ENCODE measurements at regions not wholly inside any gene's neighbourhood (a gene's known extent, or its start where the extent isn't known, plus 50 kb on each side); places are given as distances from the start of the nearest gene placed in this dataset.
A peak's percentile ranks its signal among the peaks of the same experiment; 100 is the strongest.
"Not testable (repeated sequence)": the region's sequence is repeated elsewhere in the genome, so short reads cannot be mapped to it uniquely, and the experiment has no call there.

- no peak for DNase-seq (ENCODE audit: low read depth, low spot score)
These were observed 91.4 kb upstream of the NAMPT start for GRCh38 chr7:106376026-106376799.

GRCh38 chr7:106375499-106375898, 90.7 kb upstream of the NAMPT start:
- DNase-seq (ENCODE audit: low read depth, low spot score): no peak

DNA sequence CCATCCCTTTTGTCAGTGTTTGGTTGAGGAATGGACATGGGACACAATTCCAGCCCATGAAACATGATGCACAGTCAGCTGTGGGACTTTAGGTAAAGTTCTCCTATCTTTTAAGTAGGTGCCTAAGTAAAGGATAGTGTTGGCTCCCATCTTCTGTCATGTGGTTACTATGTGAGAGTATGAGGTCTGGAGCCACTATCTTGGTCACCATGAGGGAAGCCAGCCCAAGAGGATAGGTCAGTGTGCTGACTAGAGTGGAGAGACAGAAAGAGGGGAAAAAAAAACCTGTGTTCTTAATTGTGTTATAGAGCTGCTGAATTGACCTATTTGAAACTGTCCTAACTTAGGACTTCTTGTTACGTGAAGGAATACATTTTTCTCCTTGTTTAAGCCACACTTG, 89.7 kb upstream of the NAMPT start:
- DNase-seq (ENCODE audit: low read depth, low spot score): no peak

- no peak for DNase-seq (ENCODE audit: low read depth, low spot score)
These were observed 88.0 kb upstream of the NAMPT start for GRCh38 chr7:106372595-106373318.

DNA sequence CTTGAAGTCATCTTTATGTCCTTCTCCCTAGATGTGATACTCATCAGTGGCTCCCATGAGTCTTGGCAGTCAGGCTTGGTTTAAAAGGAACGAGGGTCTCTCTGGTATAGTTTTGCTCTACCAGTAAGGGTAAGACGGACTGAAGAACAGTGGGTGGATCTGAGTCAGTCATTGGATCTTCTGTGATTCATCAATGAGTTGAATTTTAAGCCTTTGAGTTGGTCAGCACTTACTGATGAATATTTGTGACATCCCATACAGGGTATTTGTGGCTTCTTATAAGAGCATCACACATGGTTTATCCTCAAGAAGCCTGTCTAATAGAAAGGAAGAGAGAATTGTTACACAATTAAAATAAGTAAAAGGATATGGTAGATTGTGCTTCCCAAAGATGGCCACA, 87.3 kb upstream of the NAMPT start:
- DNase-seq (ENCODE audit: low read depth, low spot score): no peak

DNA sequence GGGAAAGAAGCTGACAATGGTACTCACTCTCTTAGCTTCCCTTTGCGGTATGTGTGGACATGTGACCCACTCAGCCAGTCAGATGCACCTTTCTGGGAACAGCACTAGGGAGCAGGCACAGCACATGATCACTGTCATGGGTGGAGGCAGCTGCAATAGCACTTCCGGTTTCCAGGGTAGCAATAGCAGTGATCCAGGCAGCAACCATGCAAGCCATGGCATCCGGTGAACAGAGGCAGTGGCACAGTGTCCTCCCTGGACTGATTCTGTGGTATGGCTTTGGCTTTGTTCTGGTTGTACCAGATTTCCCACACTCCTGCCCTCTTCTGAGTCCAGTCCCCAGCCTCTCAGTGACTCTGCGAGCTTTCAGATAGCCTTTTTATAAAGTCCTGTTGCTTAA, 86.8 kb upstream of the NAMPT start:
- DNase-seq (ENCODE audit: low read depth, low spot score): no peak

DNA sequence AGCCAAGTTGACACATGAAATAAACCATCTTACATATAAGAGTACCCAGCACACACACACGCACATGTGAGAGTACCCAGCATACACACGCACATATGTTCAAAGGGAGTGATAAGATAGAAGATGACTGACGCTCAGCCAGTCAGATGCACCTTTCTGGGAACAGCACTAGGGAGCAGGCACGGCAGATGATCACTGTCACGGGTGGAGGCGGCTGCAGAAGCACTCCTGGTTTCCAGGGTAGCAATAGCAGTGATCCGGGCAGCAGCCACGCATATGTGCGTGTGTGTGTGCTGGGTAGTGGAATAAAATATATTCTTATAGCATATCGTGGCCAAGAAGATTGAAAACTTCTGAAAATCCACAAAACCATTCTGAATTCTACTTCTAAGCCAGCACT, 85.8 kb upstream of the NAMPT start:
- DNase-seq (ENCODE audit: low read depth, low spot score): no peak

GRCh38 chr7:106369816-106370215, 85.0 kb upstream of the NAMPT start:
- no peak for DNase-seq (ENCODE audit: low read depth, low spot score)

DNA sequence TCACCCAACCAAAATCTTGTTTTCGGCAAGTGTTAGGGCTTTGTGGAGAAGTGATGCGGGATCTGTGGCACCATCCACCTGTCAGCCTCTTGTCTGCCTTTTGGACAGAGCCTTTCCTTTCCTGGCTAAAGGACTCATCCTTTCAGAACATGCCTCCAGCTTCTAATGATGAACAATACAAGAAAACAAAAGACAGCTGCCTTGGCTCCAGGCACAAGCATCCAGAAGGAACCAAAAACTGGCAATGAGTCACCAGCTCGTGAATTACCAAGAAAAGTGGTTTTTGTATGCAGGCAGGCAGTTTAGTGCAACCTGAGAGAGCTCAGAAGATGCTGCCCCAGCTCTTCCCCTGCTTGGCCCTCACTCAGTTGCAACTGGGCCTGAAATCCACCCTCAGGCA, 84.6 kb upstream of the NAMPT start:
- DNase-seq (ENCODE audit: low read depth, low spot score): peak; percentile 6

DNA sequence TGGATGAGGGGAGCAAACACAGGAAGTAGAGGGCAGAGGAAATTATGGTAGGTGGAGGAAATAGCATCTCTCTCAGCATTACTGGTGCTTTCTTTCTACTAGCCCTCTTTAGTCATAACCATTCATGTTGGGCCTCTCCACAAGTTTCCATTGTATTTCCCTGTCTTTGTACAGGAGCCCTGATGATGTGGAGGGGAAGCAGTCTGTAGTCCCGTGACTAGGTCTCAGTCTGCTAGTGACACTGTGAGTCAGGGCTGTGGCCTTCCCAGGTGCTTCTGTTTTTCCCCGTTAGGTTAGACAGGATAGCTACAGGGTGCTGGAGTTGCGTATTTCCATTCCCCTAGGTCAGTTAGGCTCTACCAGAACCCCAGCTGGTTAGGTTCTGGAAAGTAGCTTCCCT, 82.9 kb upstream of the NAMPT start:
- DNase-seq (ENCODE audit: low read depth, low spot score): no peak

GRCh38 chr7:106367018-106367420, 82.2 kb upstream of the NAMPT start:
- peak; percentile 45 for DNase-seq (ENCODE audit: low read depth, low spot score)

GRCh38 chr7:106365252-106366005, 80.6 kb upstream of the NAMPT start:
- DNase-seq (ENCODE audit: low read depth, low spot score): no peak

- not testable (repeated sequence) for DNase-seq (ENCODE audit: low read depth, low spot score)
These were observed 77.7 kb upstream of the NAMPT start for GRCh38 chr7:106362507-106362906.

DNA sequence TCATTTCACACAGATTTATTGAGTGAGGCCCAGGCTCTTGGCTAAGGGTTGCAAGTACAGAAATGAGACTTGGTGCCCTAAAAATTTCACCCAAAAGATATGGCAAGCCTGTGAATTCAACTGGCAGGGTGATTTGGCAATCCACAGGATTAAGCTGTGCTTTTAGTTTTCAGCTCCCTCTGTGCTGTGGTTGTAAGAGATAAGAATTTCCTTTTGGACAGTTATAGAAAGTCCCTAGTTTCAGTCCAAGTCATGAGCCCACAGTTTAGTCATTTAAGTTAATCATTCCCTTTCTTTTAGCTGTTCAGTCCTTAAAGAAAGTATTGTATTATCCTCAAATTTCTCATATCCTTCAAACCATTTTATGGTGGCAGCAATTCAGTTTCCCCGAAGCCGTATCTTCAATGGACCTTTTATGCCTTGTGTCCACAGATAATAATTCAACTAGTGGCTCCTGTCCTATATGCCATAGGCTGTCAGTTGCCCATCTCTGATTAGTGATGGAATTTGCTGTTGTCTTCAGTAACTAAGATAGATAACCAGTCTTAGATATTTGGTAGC, 73.4 kb upstream of the NAMPT start:
- no peak for DNase-seq (ENCODE audit: low read depth, low spot score)

- DNase-seq (ENCODE audit: low read depth, low spot score): no peak
These were observed 72.9 kb upstream of the NAMPT start for GRCh38 chr7:106357675-106358074.

- DNase-seq (ENCODE audit: low read depth, low spot score): no peak
These were observed 70.0 kb upstream of the NAMPT start for GRCh38 chr7:106354822-106355221.

GRCh38 chr7:106353944-106354343, 69.2 kb upstream of the NAMPT start:
- DNase-seq (ENCODE audit: low read depth, low spot score): no peak

DNA sequence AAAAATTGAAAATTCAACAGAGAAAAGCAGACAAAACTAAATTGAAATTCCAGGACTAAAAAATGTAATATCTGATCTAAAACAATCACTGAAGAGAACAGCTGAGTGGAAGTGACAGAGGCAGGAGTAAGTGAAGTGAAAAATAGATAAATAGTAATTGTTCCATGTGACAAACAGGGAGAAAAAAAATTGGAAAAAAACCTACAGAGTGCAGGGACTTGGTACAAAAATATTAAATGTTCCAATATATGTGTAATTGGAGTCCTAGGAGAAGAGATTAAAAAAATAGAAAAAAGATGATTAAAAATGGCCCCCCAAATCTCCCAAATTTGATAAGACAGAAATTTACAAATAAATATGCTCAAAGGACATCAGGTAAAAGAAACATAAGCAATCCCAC, 63.4 kb upstream of the NAMPT start:
- no peak for DNase-seq (ENCODE audit: low read depth, low spot score)

DNA sequence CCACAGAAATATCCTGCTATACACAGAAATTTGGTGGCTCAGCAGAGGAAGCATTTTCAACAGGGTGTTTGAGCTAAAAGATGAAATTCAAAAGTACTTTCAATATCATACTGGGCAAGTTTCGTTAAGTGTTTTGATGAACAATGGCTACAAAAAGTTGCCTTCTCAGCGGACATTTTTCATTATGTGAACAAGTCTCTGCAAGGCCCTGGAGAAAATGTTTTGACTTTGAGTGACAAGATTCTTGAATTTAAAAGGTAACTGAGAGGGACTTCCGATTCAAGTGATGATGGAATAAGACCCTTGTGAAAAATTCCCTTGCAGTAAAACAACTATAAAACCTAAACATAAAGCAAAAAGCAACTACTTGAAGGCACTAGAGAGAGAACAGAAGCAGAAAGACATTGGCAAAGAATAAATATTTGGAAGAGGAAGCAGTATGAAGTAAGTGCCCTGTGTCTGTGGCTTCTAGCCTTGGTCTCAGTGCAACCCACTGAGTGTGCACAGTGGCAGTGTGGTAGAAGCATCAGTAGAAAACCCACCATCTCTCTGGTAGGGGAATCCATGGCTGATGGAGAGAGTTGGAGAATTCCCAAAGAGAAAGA, 62.5 kb upstream of the NAMPT start:
- no peak for DNase-seq (ENCODE audit: low read depth, low spot score)

DNA sequence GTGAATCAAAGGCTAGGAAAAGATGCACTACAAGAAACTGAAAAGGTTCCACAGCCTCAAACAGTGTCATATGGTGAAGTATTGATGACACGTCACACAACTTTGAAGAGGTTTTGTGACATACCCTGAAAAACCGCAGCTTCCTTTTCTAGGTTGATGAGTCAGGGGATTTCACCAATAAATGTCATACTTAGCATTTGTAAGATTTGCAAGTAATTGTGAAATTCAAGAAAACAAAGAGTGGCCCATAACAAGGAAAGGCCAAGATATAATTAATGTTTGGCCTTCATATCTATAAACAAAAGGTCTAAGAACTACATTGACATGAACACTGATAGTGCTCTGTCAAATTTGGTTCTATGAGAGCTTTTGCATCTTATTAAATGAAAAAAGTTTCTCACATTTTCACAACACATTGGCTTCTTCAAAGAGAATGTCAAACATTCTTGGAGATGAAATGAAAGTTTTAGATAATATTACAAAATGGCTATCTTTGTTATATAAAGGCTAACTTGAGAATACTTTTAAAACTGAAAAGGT, 62.0 kb upstream of the NAMPT start:
- DNase-seq (ENCODE audit: low read depth, low spot score): no peak

DNA sequence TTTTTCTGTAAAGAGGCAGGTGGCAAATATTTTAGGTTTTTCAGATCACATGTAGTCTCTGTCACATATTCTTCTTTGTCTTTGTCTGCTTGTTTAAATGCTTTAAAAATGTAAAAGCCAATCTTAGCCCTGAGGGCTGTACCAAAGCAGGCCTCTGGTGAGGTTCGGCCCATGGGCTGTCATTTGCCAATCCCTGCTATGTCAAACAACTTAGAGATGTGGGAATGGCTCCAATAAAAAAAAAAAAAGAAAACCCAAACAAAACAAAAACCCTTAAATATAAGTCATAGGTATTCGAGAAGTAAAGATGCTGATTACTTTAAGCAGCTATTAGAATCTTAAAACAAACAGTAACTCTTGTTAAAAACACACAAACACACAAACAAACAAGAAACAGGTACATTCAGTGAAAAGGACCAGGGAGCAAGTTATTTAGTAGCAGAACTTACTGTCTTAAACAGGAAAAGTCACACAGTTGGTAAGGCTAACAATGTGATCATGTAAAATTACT, 61.4 kb upstream of the NAMPT start:
- DNase-seq (ENCODE audit: low read depth, low spot score): no peak
